ENCODE measurements at regions not wholly inside any gene's neighbourhood (a gene's known extent, or its start where the extent isn't known, plus 50 kb on each side); places are given as distances from the start of the nearest gene placed in this dataset.

DNA sequence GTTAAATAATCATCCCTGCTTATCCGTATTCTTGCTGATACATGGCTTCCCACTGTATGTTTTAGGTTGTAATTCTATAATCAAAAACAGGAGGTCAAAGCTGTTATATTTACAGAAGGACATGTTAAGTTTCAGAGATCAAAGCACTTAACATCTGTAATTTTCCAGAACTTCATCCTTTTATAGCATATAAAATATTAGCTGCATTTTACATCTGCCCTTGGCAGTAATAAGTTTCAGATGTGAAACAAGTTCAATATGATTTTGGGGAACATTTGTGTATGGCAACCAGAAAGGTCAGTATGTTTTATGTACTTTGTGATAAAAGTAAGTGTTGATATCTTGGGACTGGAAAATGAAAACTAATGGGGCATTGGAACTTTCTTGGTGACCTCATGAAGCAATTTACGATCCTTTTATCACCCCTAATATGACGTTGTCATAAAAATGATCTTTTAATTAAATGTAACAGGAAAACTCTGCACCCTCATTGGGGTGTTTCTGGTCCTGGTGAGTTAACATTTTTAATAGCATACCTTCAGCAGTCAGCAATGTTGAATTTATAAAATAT is 449.6 kb downstream of the GPATCH2 start:
- no peak overlapping the region for H3K27ac ChIP-seq (ENCODE audit: low read length)
- H3K9me3 ChIP-seq (ENCODE audit: control insufficient read depth in 1 of 2, low read length in 2 of 2): no peaks in the 10 kb centered on the region
- no peaks in the 10 kb centered on the region for H3K27me3 ChIP-seq (ENCODE audit: low read depth, low read length)
- H3K4me3 ChIP-seq (ENCODE audit: low read depth in 1 of 2, low read length in 2 of 2): no peak overlapping the region
- no peaks in the 10 kb centered on the region for H3K36me3 ChIP-seq (ENCODE audit: control insufficient read depth in 1 of 2, insufficient read depth in 2 of 2, low read length in 2 of 2)
- H3K4me1 ChIP-seq (ENCODE audit: control insufficient read depth in 1 of 2, insufficient read depth in 2 of 2, low read length in 2 of 2): no peaks in the 10 kb centered on the region

GRCh38 chr1:217180443-217180842 is 450.4 kb downstream of the GPATCH2 start:
- no peaks in the 10 kb centered on the region for H3K27me3 ChIP-seq (ENCODE audit: low read depth, low read length)
- no peaks in the 10 kb centered on the region for H3K9me3 ChIP-seq (ENCODE audit: control insufficient read depth in 1 of 2, low read length in 2 of 2)
- no peak overlapping the region for H3K4me3 ChIP-seq (ENCODE audit: low read depth in 1 of 2, low read length in 2 of 2)
- no peak overlapping the region for H3K27ac ChIP-seq (ENCODE audit: low read length)
- H3K4me1 ChIP-seq (ENCODE audit: control insufficient read depth in 1 of 2, insufficient read depth in 2 of 2, low read length in 2 of 2): no peaks in the 10 kb centered on the region
- no peaks in the 10 kb centered on the region for H3K36me3 ChIP-seq (ENCODE audit: control insufficient read depth in 1 of 2, insufficient read depth in 2 of 2, low read length in 2 of 2)

DNA sequence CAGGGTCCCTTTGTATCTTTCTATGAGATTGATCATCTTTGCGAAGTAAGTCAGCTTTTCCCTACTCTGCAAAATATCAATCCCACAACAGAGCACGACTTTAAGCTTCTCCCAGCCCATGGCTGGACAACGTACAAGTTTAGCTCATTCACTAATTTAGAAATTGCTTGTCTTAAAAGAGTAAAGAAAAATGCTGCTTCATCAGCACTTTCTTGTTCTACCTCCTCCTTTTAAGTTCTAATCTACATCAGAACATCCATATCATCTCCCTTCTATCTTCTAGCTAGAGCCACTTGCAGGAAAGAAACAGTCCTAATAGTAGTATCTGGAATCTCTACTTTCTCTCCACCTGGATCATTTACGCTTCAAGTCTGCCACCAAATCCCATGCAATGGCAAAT is 441.2 kb upstream of the ESRRG start:
- Histone ChIP-seq H3K4me1 (ENCODE audit: control insufficient read depth in 1 of 2, insufficient read depth in 2 of 2, low read length in 2 of 2) (no peaks in the 10 kb centered on the region), H3K9me3 (ENCODE audit: control insufficient read depth in 1 of 2, low read length in 2 of 2) (no peaks in the 10 kb centered on the region), H3K27me3 (ENCODE audit: low read depth, low read length) (no peaks in the 10 kb centered on the region), H3K4me3 (ENCODE audit: low read depth in 1 of 2, low read length in 2 of 2) (no peak overlapping the region), H3K36me3 (ENCODE audit: control insufficient read depth in 1 of 2, insufficient read depth in 2 of 2, low read length in 2 of 2) (no peaks in the 10 kb centered on the region), H3K27ac (ENCODE audit: low read length) (no peak overlapping the region)

DNA sequence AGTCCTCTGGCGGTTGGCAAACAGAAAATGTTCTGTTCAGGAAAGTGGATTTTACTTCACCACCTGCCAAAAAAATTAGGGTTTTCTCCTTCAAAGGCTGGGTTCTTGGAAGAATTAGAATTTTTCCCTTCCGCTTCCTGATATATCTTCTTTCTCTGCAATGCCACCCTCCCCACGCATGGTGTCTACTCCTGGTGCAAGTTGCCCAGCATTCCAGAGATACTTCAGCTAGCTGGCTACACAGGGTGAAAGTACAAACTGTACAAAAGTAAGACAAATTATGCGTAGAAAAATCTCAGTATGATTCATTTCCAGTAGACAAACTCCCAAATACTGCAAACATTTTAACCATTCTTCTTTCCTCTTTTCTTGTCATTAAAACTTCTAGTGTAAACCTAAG is 430.1 kb upstream of the ESRRG start:
- H3K4me1 ChIP-seq (ENCODE audit: control insufficient read depth in 1 of 2, insufficient read depth in 2 of 2, low read length in 2 of 2): peaks cover 0 to 6% of the 10 kb centered on the region in 2 donors
- H3K4me3 ChIP-seq (ENCODE audit: low read depth in 1 of 2, low read length in 2 of 2): no peak overlapping the region
- peaks cover 0 to 8% of the 10 kb centered on the region in 2 donors for H3K9me3 ChIP-seq (ENCODE audit: control insufficient read depth in 1 of 2, low read length in 2 of 2)
- H3K36me3 ChIP-seq (ENCODE audit: control insufficient read depth in 1 of 2, insufficient read depth in 2 of 2, low read length in 2 of 2): no peaks in the 10 kb centered on the region
- no peak overlapping the region for H3K27ac ChIP-seq (ENCODE audit: low read length)
- no peaks in the 10 kb centered on the region for H3K27me3 ChIP-seq (ENCODE audit: low read depth, low read length)

DNA sequence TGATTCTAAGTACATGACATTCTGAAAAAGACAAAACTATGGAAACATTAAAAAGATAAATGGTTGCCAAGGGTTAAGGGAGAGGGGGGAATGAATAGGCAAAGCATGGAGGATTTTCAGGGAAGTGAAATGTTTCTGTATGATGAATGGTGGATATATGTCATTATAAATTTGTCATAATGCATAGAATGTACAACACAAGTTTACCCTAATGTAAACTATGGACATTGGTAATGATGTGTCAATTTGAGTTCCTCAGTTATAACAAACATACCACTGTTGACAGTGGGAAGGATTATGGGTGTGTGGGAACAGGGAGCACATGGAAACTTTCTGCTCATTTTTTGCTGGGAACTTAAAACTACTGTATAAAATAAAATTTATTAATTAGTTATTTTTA is 427.1 kb upstream of the ESRRG start:
- H3K4me1 ChIP-seq (ENCODE audit: control insufficient read depth in 1 of 2, insufficient read depth in 2 of 2, low read length in 2 of 2): peaks cover 0 to 6% of the 10 kb centered on the region in 2 donors
- H3K27me3 ChIP-seq (ENCODE audit: low read depth, low read length): no peaks in the 10 kb centered on the region
- H3K9me3 ChIP-seq (ENCODE audit: control insufficient read depth in 1 of 2, low read length in 2 of 2): peaks cover 0 to 9% of the 10 kb centered on the region in 2 donors
- H3K4me3 ChIP-seq (ENCODE audit: low read depth in 1 of 2, low read length in 2 of 2): no peak overlapping the region
- H3K27ac ChIP-seq (ENCODE audit: low read length): no peak overlapping the region
- no peaks in the 10 kb centered on the region for H3K36me3 ChIP-seq (ENCODE audit: control insufficient read depth in 1 of 2, insufficient read depth in 2 of 2, low read length in 2 of 2)

DNA sequence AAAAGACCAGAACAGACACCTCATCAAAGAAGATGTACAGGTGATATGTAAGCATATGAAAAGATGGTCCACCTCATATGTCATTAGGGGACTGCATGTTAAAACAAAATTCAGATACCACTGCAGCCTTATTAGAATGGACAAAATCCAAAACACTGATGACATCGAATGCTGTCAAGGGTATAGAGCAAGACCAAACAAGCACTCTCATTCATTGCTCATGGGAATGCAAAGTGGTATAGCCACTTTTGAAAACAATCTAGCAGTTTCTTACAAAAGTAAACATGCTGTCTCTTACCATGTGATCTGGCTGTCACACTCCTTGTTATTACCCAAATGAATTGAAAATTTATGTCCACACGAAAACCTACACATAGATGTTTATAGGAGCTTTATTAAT is 426.6 kb upstream of the ESRRG start:
- Histone ChIP-seq H3K27ac (ENCODE audit: low read length) (no peak overlapping the region), H3K9me3 (ENCODE audit: control insufficient read depth in 1 of 2, low read length in 2 of 2) (peaks cover 0 to 10% of the 10 kb centered on the region in 2 donors), H3K27me3 (ENCODE audit: low read depth, low read length) (no peaks in the 10 kb centered on the region), H3K36me3 (ENCODE audit: control insufficient read depth in 1 of 2, insufficient read depth in 2 of 2, low read length in 2 of 2) (no peaks in the 10 kb centered on the region), H3K4me3 (ENCODE audit: low read depth in 1 of 2, low read length in 2 of 2) (no peak overlapping the region), H3K4me1 (ENCODE audit: control insufficient read depth in 1 of 2, insufficient read depth in 2 of 2, low read length in 2 of 2) (peaks cover 0 to 6% of the 10 kb centered on the region in 2 donors)

- H3K4me1 ChIP-seq (ENCODE audit: control insufficient read depth in 1 of 2, insufficient read depth in 2 of 2, low read length in 2 of 2): peaks cover 0 to 14% of the 10 kb centered on the region in 2 donors
- no peak overlapping the region for H3K27ac ChIP-seq (ENCODE audit: low read length)
- H3K9me3 ChIP-seq (ENCODE audit: control insufficient read depth in 1 of 2, low read length in 2 of 2): peaks cover 0 to 3% of the 10 kb centered on the region in 2 donors
- peaks cover 19% of the 10 kb centered on the region for H3K27me3 ChIP-seq (ENCODE audit: low read depth, low read length)
- no peak overlapping the region for H3K4me3 ChIP-seq (ENCODE audit: low read depth in 1 of 2, low read length in 2 of 2)
- no peaks in the 10 kb centered on the region for H3K36me3 ChIP-seq (ENCODE audit: control insufficient read depth in 1 of 2, insufficient read depth in 2 of 2, low read length in 2 of 2)
These were observed 418.5 kb upstream of the ESRRG start for GRCh38 chr1:217141711-217142110.

DNA sequence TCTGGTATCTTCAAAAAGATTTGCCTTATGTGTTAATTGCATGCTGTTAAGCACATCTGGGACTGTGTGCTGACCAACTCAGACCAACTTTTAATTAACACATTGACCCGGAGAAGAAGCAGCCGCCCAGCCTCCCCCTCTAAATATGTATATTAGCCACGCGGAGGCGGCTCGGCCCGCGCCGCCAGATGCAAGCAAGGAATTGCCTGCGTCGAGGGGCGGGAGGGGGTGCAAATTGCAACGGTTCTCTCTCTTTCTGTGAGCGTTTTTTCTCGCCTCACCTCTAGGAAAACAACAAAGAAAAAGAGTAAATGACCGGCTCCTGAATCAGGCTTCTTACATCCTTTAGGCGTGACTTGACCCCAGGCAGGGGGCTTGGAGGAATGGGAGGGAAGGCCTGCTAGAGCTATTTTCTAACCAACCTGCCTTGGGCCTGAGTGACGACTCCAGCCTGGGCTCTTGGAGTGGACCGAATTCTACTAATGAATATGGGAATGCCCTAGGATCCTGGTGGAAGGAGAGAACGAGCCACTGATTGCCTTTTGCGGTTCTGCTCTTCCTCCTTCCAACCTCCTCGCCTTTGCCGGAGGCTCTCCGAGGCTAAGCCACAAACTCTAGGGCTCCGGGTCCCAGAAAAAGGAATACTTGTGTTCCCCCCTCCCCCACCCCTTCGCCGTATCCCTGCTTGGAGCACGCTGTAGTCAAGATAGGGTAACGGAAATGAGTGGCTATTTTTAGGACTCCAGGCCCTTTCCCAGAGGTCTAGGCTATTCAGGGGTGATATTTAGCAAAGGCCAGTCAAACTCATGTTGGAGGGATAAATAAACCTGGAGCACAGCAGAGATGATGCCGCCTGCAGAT is 417.0 kb upstream of the ESRRG start:
- peaks cover 28% of the 10 kb centered on the region for H3K27me3 ChIP-seq (ENCODE audit: low read depth, low read length)
- H3K9me3 ChIP-seq (ENCODE audit: control insufficient read depth in 1 of 2, low read length in 2 of 2): peaks cover 0 to 3% of the 10 kb centered on the region in 2 donors
- no peak overlapping the region for H3K27ac ChIP-seq (ENCODE audit: low read length)
- peak overlapping the region in 1 of 2 donors; percentile 36 for H3K4me3 ChIP-seq (ENCODE audit: low read depth in 1 of 2, low read length in 2 of 2)
- peaks cover 0 to 27% of the 10 kb centered on the region in 2 donors for H3K4me1 ChIP-seq (ENCODE audit: control insufficient read depth in 1 of 2, insufficient read depth in 2 of 2, low read length in 2 of 2)
- no peaks in the 10 kb centered on the region for H3K36me3 ChIP-seq (ENCODE audit: control insufficient read depth in 1 of 2, insufficient read depth in 2 of 2, low read length in 2 of 2)

DNA sequence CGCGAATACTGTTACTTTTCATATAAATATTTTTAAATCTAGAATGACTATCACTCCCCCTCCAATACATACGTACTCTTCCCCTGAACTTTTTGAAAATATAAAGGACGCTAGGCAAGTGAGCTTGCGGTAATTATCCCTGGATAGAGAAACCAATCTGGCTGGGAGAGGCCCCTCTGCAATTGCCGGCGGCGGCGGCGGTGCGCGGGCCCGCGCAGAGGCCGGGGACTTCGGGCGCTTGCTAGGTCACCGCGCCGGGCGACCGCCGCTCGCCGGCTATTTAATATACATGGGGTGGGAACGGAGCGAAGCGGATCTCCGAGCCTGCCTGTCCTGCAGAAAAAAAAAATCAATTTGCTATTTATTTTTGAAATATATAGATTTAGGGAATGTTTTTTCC is 416.3 kb upstream of the ESRRG start:
- peaks cover 28% of the 10 kb centered on the region for H3K27me3 ChIP-seq (ENCODE audit: low read depth, low read length)
- H3K4me1 ChIP-seq (ENCODE audit: control insufficient read depth in 1 of 2, insufficient read depth in 2 of 2, low read length in 2 of 2): peaks cover 0 to 34% of the 10 kb centered on the region in 2 donors
- no peaks in the 10 kb centered on the region for H3K36me3 ChIP-seq (ENCODE audit: control insufficient read depth in 1 of 2, insufficient read depth in 2 of 2, low read length in 2 of 2)
- H3K27ac ChIP-seq (ENCODE audit: low read length): no peak overlapping the region
- no peaks in the 10 kb centered on the region for H3K9me3 ChIP-seq (ENCODE audit: control insufficient read depth in 1 of 2, low read length in 2 of 2)
- peak overlapping the region in 1 of 2 donors; percentile 36 for H3K4me3 ChIP-seq (ENCODE audit: low read depth in 1 of 2, low read length in 2 of 2)

DNA sequence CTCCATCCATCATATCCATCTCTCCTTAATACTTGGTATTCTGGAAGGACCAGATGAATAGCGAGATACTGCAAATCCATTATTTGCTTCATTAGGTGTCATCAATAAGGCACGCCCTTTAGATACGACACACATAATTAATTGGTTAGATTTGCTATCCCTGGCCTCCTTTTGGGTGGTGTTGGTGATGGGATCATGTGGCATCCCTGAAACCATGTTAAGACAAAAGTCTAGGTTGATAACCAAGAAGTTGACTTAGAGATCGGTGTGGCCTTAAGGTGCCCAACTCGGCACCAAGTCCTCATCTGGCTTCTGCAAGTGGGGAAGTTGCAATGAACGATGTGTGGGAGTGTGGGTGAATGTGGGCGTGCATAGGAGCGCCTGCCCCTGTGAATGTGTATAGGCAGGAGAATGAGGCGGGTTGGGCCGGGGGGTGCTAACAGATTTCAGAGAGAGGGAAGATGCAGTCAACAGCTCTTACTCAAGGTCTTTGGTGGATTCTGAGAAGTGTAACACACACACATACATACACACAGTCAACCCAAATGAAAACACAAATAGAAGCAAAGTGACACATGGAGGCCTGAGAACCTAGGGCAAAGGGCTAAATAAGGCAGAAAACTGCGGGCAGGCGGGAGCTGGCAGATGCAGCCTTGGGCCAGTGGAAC is 415.7 kb upstream of the ESRRG start:
- H3K27me3 ChIP-seq (ENCODE audit: low read depth, low read length): peaks cover 33% of the 10 kb centered on the region
- H3K9me3 ChIP-seq (ENCODE audit: control insufficient read depth in 1 of 2, low read length in 2 of 2): no peaks in the 10 kb centered on the region
- H3K4me3 ChIP-seq (ENCODE audit: low read depth in 1 of 2, low read length in 2 of 2): peak overlapping the region in 1 of 2 donors; percentile 52
- H3K36me3 ChIP-seq (ENCODE audit: control insufficient read depth in 1 of 2, insufficient read depth in 2 of 2, low read length in 2 of 2): no peaks in the 10 kb centered on the region
- H3K27ac ChIP-seq (ENCODE audit: low read length): no peak overlapping the region
- H3K4me1 ChIP-seq (ENCODE audit: control insufficient read depth in 1 of 2, insufficient read depth in 2 of 2, low read length in 2 of 2): peaks cover 0 to 40% of the 10 kb centered on the region in 2 donors

DNA sequence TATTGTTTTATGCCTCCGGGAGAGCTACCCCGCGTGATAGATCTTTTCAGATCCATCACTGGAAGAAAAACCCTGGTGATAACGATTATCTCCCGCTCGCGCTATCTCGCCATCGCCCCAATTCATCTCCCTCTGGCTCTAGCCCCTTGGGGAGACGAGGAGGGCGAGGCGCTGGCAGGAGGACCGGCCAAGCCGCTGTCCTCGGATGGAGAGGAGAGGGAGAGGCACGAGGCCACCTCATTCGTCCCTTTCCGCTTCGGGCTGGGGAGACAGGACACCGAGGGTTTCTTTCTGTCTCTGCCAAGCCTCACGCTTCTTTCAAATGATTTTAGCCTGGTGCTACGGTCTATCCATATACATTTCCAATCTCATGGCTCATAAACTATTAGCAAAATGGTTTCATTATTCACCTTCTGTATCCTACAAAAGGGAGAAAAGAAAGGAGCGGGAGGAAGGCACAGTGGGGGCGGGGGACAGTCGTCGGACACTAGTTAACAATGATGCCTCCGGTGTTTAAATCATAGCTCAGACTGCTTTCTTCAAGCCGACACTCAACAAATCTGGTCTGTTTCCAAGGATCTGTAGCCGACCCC is 415.0 kb upstream of the ESRRG start:
- Histone ChIP-seq H3K36me3 (ENCODE audit: control insufficient read depth in 1 of 2, insufficient read depth in 2 of 2, low read length in 2 of 2) (no peaks in the 10 kb centered on the region), H3K9me3 (ENCODE audit: control insufficient read depth in 1 of 2, low read length in 2 of 2) (no peaks in the 10 kb centered on the region), H3K4me3 (ENCODE audit: low read depth in 1 of 2, low read length in 2 of 2) (peak overlapping the region in 1 of 2 donors; percentile 52), H3K27me3 (ENCODE audit: low read depth, low read length) (peaks cover 36% of the 10 kb centered on the region), H3K4me1 (ENCODE audit: control insufficient read depth in 1 of 2, insufficient read depth in 2 of 2, low read length in 2 of 2) (peaks cover 0 to 40% of the 10 kb centered on the region in 2 donors), H3K27ac (ENCODE audit: low read length) (no peak overlapping the region)

All from muscle layer of duodenum (tissue), 2 donors.